Glutamatergic neuron (in vitro differentiated cells): ENCODE measurements at regions not wholly inside any gene's neighbourhood (a gene's known extent, or its start where the extent isn't known, plus 50 kb on each side); places are given as distances from the start of the nearest gene placed in this dataset.
"Not testable (repeated sequence)": the region's sequence is repeated elsewhere in the genome, so short reads cannot be mapped to it uniquely, and the experiment has no call there.

Source experiments
- DNase-seq: peaks from one replicate; pipeline ENCODE4 v3.0.0; 2022
- H3K27ac Mint-ChIP-seq: one replicate; pipeline ENCODE4 v1.8.0; 2020; ENCODE audit warnings: mild to moderate bottlenecking, mixed read lengths, inconsistent platforms; ENCODE audit not compliant: unreplicated experiment
- H3K27me3 Mint-ChIP-seq: one replicate; pipeline ENCODE4 v1.8.0; 2020; ENCODE audit warnings: mild to moderate bottlenecking, moderate library complexity, mixed read lengths, inconsistent platforms; ENCODE audit not compliant: unreplicated experiment
- H3K36me3 Mint-ChIP-seq: one replicate; pipeline ENCODE4 v1.8.0; 2020; ENCODE audit warnings: mild to moderate bottlenecking, mixed read lengths, inconsistent platforms; ENCODE audit not compliant: unreplicated experiment
- H3K4me1 Mint-ChIP-seq: one replicate; pipeline ENCODE4 v1.8.0; 2020; ENCODE audit warnings: mild to moderate bottlenecking, low read depth, mixed read lengths, inconsistent platforms; ENCODE audit not compliant: unreplicated experiment
- H3K4me3 Mint-ChIP-seq: one replicate; pipeline ENCODE4 v1.8.0; 2020; ENCODE audit warnings: mild to moderate bottlenecking, mixed read lengths, inconsistent platforms; ENCODE audit not compliant: unreplicated experiment
- H3K9me3 Mint-ChIP-seq: one replicate; pipeline ENCODE4 v1.8.0; 2020; ENCODE audit warnings: mild to moderate bottlenecking, moderate library complexity, mixed read lengths, inconsistent platforms; ENCODE audit not compliant: unreplicated experiment
- CTCF ChIP-seq: fragments of 200-600 bp; sonication (generic); IDR thresholded peaks from one replicate; pipeline ENCODE4 v1.5.0; 2021; ENCODE audit not compliant: partially characterized antibody, unreplicated experiment

GRCh38 chrX:40922307-40922706 lies 162.9 kb upstream of the USP9X start:
- no peak overlapping the region for H3K27ac Mint-ChIP-seq

GRCh38 chrX:40926739-40927427 lies 158.4 kb upstream of the USP9X start:
- not testable (repeated sequence) for H3K4me1 Mint-ChIP-seq, H3K4me3 Mint-ChIP-seq, H3K9me3 Mint-ChIP-seq, H3K36me3 Mint-ChIP-seq, DNase-seq, H3K27me3 Mint-ChIP-seq, H3K27ac Mint-ChIP-seq

More at GRCh38 chrX:40922307-40922706, 162.9 kb upstream of the USP9X start:
- H3K36me3 Mint-ChIP-seq: no peaks in the 10 kb centered on the region
- TF ChIP-seq CTCF: no peak
- H3K4me1 Mint-ChIP-seq: no peaks in the 10 kb centered on the region
- DNase-seq: no peak
- H3K27me3 Mint-ChIP-seq: no peaks in the 10 kb centered on the region
- H3K4me3 Mint-ChIP-seq: no peak overlapping the region
- peaks cover 3% of the 10 kb centered on the region for H3K9me3 Mint-ChIP-seq

GRCh38 chrX:40928076-40928475 lies 157.2 kb upstream of the USP9X start:
- Mint-ChIP-seq H3K4me3 (no peak overlapping the region), H3K36me3 (no peaks in the 10 kb centered on the region), H3K27ac (no peak overlapping the region), H3K9me3 (peaks cover 1% of the 10 kb centered on the region), H3K27me3 (peaks cover 2% of the 10 kb centered on the region), H3K4me1 (no peaks in the 10 kb centered on the region)
- no peak for TF ChIP-seq CTCF
- DNase-seq: no peak

DNA sequence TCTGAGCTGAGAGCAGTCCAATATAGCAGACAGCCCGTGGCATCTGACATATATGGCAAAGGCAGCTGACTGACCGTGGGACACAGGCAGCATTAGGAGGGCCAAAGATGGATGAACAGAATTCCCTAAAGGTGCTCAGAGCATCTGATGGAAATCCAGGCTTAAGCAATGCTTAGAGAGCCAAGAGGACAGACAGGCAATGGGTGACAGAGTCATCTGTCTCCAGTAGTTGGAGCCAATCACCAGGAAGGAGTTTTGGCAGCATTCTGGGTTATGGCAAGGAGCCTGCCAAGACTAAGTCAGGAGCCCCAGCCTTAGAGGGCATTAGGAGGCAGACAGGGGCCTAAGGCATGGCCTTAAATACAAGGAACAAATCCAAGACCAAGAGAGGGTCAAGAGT lies 153.3 kb upstream of the USP9X start:
- Mint-ChIP-seq H3K27ac (no peak overlapping the region), H3K27me3 (peaks cover 2% of the 10 kb centered on the region), H3K4me3 (no peak overlapping the region), H3K9me3 (peaks cover 4% of the 10 kb centered on the region), H3K36me3 (no peaks in the 10 kb centered on the region), H3K4me1 (peaks cover 5% of the 10 kb centered on the region)
- DNase-seq: no peak
- no peak for TF ChIP-seq CTCF

DNA sequence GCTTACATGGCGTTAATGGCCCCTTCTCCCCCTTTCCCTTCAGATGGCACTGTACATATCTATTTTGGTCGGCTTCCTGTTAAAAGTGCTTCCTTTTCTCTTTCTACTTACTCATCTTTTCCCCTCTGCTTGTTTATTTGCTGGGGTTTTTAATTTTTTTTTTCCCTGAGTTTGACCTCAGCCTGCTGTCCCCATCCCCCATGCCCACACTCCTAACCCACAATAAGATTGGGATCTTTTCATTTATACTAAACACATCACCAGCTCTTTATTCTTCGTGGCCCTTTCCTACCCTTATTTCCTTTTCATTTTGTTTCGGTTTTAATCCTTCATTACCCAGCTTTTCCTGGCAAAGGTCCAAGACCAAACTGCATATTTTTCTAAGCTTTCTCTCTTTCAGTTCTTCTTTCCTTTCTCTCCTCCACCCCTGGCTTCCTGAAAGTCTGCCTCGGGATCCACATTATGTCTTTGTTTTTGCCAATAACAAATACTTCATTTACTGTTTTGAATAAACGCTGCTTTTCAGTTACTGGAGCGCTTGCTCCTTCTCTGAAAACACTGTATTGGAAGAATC lies 152.0 kb upstream of the USP9X start:
- H3K4me1 Mint-ChIP-seq: peaks cover 5% of the 10 kb centered on the region
- TF ChIP-seq CTCF: no peak
- H3K9me3 Mint-ChIP-seq: peaks cover 4% of the 10 kb centered on the region
- peak overlapping the region; percentile 38 for H3K4me3 Mint-ChIP-seq
- H3K36me3 Mint-ChIP-seq: no peaks in the 10 kb centered on the region
- H3K27me3 Mint-ChIP-seq: peaks cover 2% of the 10 kb centered on the region
- peak overlapping the region; percentile 59 for H3K27ac Mint-ChIP-seq
- DNase-seq: no peak
